PC-3 (cell line): ENCODE measurements at regions not wholly inside any gene's neighbourhood (a gene's known extent, or its start where the extent isn't known, plus 50 kb on each side); places are given as distances from the start of the nearest gene placed in this dataset.

ENCODE experiments used
- ATAC-seq: fragments of 200-7000 bp; cut with Tn5 transposase; 2 replicates; pipeline ENCODE4 v1.9.1; 2020; ENCODE audit warnings: mild to moderate bottlenecking, moderate library complexity
- BruUV-seq: library from RNA; stranded (reverse); fragments of 400-500 nt; replicated peaks from 2 replicates; lab custom pipeline; 2021; lab: Mats Ljungman, UMichigan
- CTCF ChIA-PET: fragments of 300-600 bp; sonication (Branson Sonifier 250); formaldehyde crosslinking; loops from one replicate; lab custom pipeline; 2022; ENCODE audit warnings: antibody characterized with exemption; lab: Charles Lee
- POLR2A ChIA-PET: fragments of 300-600 bp; sonication (Branson Sonifier 250); formaldehyde crosslinking; loops from one replicate; lab custom pipeline; 2022; ENCODE audit warnings: antibody characterized with exemption; ENCODE audit not compliant: unreplicated experiment; lab: Charles Lee
- DNase-seq: peaks from one replicate; pipeline ENCODE4 v3.0.0-alpha.2; 2015
- H2AFZ ChIP-seq: fragments of 300-600 bp; sonication (generic); 2 replicates; pipeline ENCODE4 v1.6.0; 2016; ENCODE audit warnings: antibody characterized with exemption, low read length
- H3F3A ChIP-seq: fragments of 300-600 bp; sonication (generic); one replicate; pipeline ENCODE4 v1.6.0; 2017; ENCODE audit warnings: antibody characterized with exemption, low read length, control low read depth, mild to moderate bottlenecking; ENCODE audit not compliant: unreplicated experiment
- H3K27ac ChIP-seq: fragments of 300-600 bp; sonication (generic); 2 replicates; pipeline ENCODE4 v1.5.1; 2016; ENCODE audit warnings: mild to moderate bottlenecking, low read length
- H3K27me3 ChIP-seq: fragments of 300-600 bp; sonication (generic); 2 replicates; pipeline ENCODE4 v1.6.1; 2016; ENCODE audit warnings: low read length, mixed read lengths
- H3K36me3 ChIP-seq: fragments of 300-600 bp; sonication (generic); 2 replicates; pipeline ENCODE4 v1.6.1; 2016; ENCODE audit warnings: low read depth, mixed run types, low read length, mixed read lengths
- H3K4me1 ChIP-seq: fragments of 300-600 bp; sonication (generic); 2 replicates; pipeline ENCODE4 v1.5.1; 2016; ENCODE audit warnings: low read length; ENCODE audit not compliant: insufficient read depth
- H3K4me2 ChIP-seq: fragments of 300-600 bp; sonication (generic); 2 replicates; pipeline ENCODE4 v1.6.0; 2016; ENCODE audit warnings: low read length
- H3K4me3 ChIP-seq: fragments of 300-600 bp; sonication (generic); 2 replicates; pipeline ENCODE4 v1.5.1; 2016; ENCODE audit warnings: mild to moderate bottlenecking, low read length, mixed read lengths
- H3K79me2 ChIP-seq: fragments of 300-600 bp; sonication (generic); 2 replicates; pipeline ENCODE4 v1.6.1; 2017; ENCODE audit warnings: low read length, mixed read lengths
- H3K9ac ChIP-seq: fragments of 300-600 bp; sonication (generic); 2 replicates; pipeline ENCODE4 v1.6.0; 2016; ENCODE audit warnings: mild to moderate bottlenecking, low read length
- H3K9me2 ChIP-seq: fragments of 300-600 bp; sonication (generic); replicated peaks from 2 replicates; pipeline ENCODE4 v1.6.1; 2016; ENCODE audit warnings: mixed run types, low read length, mixed read lengths
- H3K9me3 ChIP-seq: fragments of 300-600 bp; sonication (generic); 2 replicates; pipeline ENCODE4 v1.6.1; 2016; ENCODE audit warnings: low read length, mixed read lengths
- H4K20me1 ChIP-seq: fragments of 300-600 bp; sonication (generic); 2 replicates; pipeline ENCODE4 v1.6.1; 2016; ENCODE audit warnings: low read length, mixed read lengths
- EZH2 ChIP-seq: fragments of 300-600 bp; sonication (generic); IDR thresholded peaks from one replicate; pipeline ENCODE4 v1.6.1; 2017; ENCODE audit warnings: antibody characterized with exemption, mild to moderate bottlenecking, low read length; ENCODE audit not compliant: unreplicated experiment
- EZH2phosphoT487 ChIP-seq: fragments of 300-600 bp; sonication (generic); IDR thresholded peaks from 2 replicates; pipeline ENCODE4 v1.6.1; 2018; ENCODE audit warnings: mild to moderate bottlenecking, antibody characterized with exemption, low read length, borderline replicate concordance
- intact Hi-C: fragments of 100-400 bp; cut with micrococcal nuclease; formaldehyde crosslinking; loops from 2 replicates; pipeline ENCODE4 v1.9.0; 2023
- TF ChIP-seq, protein P1 (sequence below): fragments of 300-600 bp; sonication (generic); conservative IDR thresholded peaks from 2 replicates; pipeline ENCODE4 v1.5.1; 2017; ENCODE audit warnings: antibody characterized with exemption, low read depth, mild to moderate bottlenecking, low read length

DNA sequence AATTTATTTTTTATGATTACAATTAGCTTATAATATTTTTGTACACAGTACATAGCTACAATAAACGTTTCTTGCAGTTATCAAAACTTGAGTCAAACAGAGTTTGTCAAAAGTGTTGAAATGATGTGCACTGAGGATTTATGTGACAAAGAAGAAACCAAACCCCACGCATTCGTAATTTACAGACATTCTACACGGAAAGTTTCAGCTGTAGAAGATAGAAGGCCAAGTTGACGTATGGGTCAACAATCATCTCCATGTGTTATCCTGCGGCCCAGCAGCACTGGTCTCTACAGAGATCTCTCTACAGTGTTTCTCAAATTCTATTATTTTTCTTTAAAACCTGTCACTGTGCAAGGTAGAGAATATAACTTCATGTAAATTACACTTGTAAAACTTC lies 1507.6 kb downstream of the PCDH9 start:
- no peak for ATAC-seq
- no peak for DNase-seq
- TF ChIP-seq, protein P1, sequence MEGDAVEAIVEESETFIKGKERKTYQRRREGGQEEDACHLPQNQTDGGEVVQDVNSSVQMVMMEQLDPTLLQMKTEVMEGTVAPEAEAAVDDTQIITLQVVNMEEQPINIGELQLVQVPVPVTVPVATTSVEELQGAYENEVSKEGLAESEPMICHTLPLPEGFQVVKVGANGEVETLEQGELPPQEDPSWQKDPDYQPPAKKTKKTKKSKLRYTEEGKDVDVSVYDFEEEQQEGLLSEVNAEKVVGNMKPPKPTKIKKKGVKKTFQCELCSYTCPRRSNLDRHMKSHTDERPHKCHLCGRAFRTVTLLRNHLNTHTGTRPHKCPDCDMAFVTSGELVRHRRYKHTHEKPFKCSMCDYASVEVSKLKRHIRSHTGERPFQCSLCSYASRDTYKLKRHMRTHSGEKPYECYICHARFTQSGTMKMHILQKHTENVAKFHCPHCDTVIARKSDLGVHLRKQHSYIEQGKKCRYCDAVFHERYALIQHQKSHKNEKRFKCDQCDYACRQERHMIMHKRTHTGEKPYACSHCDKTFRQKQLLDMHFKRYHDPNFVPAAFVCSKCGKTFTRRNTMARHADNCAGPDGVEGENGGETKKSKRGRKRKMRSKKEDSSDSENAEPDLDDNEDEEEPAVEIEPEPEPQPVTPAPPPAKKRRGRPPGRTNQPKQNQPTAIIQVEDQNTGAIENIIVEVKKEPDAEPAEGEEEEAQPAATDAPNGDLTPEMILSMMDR = no peak
- no peak for TF ChIP-seq EZH2
- TF ChIP-seq EZH2phosphoT487 = no peak
- H3K79me2 ChIP-seq = no peaks in the 10 kb centered on the region
- H3K36me3 ChIP-seq = no peaks in the 10 kb centered on the region
- BruUV-seq = no TSS peak
- no peak overlapping the region for H3K27ac ChIP-seq
- H3K4me2 ChIP-seq = no peak overlapping the region
- no peak overlapping the region for H3K9ac ChIP-seq
- no peak overlapping the region for H2AFZ ChIP-seq
- H3K9me2 ChIP-seq = no peaks in the 10 kb centered on the region
- H3K27me3 ChIP-seq = no peaks in the 10 kb centered on the region
- H4K20me1 ChIP-seq = no peaks in the 10 kb centered on the region
- ChIA-PET POLR2A (no interaction called here), CTCF (no interaction called here)
- H3K4me3 ChIP-seq = no peak overlapping the region
- no peaks in the 10 kb centered on the region for H3F3A ChIP-seq
- intact Hi-C loops = no loop called here
- H3K9me3 ChIP-seq = no peaks in the 10 kb centered on the region
- no peaks in the 10 kb centered on the region for H3K4me1 ChIP-seq

DNA sequence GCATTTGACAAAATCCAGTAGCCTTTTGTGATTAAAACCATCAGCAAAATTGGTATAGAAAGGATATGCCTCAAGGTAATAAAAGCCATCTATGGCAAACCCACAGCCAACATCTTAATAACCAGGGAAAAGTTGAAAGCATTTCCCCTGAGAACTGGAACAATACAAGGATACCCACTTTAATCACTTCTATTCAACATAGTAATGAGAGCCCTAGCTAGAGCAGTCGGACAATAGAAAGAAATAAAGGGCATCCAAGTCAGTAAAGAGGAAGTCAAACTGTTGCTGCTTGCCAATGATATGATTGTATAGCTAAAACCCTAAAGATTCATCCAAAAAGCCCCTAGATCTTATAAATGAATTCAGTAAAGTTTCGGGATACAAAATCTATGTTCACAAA lies 1510.3 kb downstream of the PCDH9 start:
- POLR2A ChIA-PET = no interaction called here
- H4K20me1 ChIP-seq = no peaks in the 10 kb centered on the region
- no peaks in the 10 kb centered on the region for H3K27me3 ChIP-seq
- DNase-seq = no peak
- TF ChIP-seq EZH2phosphoT487 = no peak
- TF ChIP-seq, protein P1 = no peak
- no peaks in the 10 kb centered on the region for H3K9me2 ChIP-seq
- ATAC-seq = no peak
- CTCF ChIA-PET = no interaction called here
- H3K9ac ChIP-seq = no peak overlapping the region
- no peak overlapping the region for H3K27ac ChIP-seq
- intact Hi-C loops = no loop called here
- H3K9me3 ChIP-seq = no peaks in the 10 kb centered on the region
- H2AFZ ChIP-seq = no peak overlapping the region
- no peaks in the 10 kb centered on the region for H3K36me3 ChIP-seq
- no peak overlapping the region for H3K4me2 ChIP-seq
- no peaks in the 10 kb centered on the region for H3K4me1 ChIP-seq
- H3F3A ChIP-seq = no peaks in the 10 kb centered on the region
- no TSS peak for BruUV-seq
- H3K79me2 ChIP-seq = no peaks in the 10 kb centered on the region
- no peak overlapping the region for H3K4me3 ChIP-seq

DNA sequence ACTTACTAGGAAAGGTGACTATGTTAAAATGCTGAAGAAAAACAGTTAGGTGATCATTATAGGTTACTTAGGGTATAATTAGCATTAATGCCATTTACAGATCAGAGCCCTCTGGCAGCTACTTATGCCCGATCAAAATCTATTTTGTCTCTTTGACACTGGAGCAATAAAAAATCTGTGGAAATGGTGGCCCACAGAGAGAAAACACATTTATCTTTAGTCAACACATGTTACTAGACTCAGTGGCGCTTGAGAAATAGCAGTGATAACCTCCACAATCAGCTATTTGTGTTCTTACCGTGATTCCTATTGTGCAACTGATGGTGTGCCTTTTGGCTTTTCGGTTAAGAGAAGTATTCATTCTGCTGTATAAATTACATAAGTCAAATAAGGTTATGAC lies 1519.6 kb downstream of the PCDH9 start:
- Histone ChIP-seq H3K4me1 (no peaks in the 10 kb centered on the region), H3K79me2 (no peaks in the 10 kb centered on the region), H3K27ac (no peak overlapping the region), H3K9ac (no peak overlapping the region), H3K4me3 (no peak overlapping the region), H2AFZ (no peak overlapping the region), H3K27me3 (no peaks in the 10 kb centered on the region), H3K9me2 (no peaks in the 10 kb centered on the region), H3K36me3 (no peaks in the 10 kb centered on the region), H3F3A (no peaks in the 10 kb centered on the region), H4K20me1 (no peaks in the 10 kb centered on the region), H3K4me2 (no peak overlapping the region), H3K9me3 (no peaks in the 10 kb centered on the region)
- ChIA-PET POLR2A (no interaction called here), CTCF (no interaction called here)
- no peak for DNase-seq
- TF ChIP-seq EZH2phosphoT487 (no peak), EZH2 (no peak)
- TF ChIP-seq, protein P1 = no peak
- no TSS peak for BruUV-seq
- intact Hi-C loops = no loop called here
- ATAC-seq = no peak
